ENCODE measurements at regions not wholly inside any gene's neighbourhood (a gene's known extent, or its start where the extent isn't known, plus 50 kb on each side); places are given as distances from the start of the nearest gene placed in this dataset.

DNA sequence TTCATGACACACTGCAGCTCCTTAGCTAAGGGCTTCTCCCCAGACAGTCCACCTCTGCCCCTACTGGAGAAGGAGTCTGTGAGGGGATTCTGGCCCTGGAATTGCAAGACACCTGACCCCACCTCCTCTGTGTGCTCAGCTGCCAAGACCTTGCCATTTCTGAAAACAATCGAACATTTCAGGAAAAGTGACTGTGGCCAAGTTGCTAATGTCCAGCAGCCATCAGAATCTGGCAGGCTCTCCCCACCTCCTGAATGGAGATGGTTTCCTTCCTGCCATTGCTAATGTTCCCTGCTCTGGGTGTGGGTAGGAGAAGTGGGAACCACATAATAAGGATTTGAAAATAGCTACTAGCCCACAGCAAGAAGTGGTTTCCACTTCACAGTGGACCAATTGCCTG is 127.2 kb upstream of the ALX4 start:
- TF ChIP-seq, protein P1, sequence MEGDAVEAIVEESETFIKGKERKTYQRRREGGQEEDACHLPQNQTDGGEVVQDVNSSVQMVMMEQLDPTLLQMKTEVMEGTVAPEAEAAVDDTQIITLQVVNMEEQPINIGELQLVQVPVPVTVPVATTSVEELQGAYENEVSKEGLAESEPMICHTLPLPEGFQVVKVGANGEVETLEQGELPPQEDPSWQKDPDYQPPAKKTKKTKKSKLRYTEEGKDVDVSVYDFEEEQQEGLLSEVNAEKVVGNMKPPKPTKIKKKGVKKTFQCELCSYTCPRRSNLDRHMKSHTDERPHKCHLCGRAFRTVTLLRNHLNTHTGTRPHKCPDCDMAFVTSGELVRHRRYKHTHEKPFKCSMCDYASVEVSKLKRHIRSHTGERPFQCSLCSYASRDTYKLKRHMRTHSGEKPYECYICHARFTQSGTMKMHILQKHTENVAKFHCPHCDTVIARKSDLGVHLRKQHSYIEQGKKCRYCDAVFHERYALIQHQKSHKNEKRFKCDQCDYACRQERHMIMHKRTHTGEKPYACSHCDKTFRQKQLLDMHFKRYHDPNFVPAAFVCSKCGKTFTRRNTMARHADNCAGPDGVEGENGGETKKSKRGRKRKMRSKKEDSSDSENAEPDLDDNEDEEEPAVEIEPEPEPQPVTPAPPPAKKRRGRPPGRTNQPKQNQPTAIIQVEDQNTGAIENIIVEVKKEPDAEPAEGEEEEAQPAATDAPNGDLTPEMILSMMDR (IDR thresholded peaks at IDR 0.05): no peak
- no peak for TF ChIP-seq POLR2A (IDR thresholded peaks at IDR 0.05)

Measured in uterus (tissue), 2 donors.